Astrocyte (in vitro differentiated cells and primary cell): ENCODE measurements at regions not wholly inside any gene's neighbourhood (a gene's known extent, or its start where the extent isn't known, plus 50 kb on each side); places are given as distances from the start of the nearest gene placed in this dataset.

ENCODE experiments used
- EZH2 ChIP-seq: IDR thresholded peaks from 2 replicates; pipeline ENCODE4 v1.6.1; 2012; ENCODE audit warnings: mild to moderate bottlenecking, low read length, inconsistent platforms; ENCODE audit not compliant: insufficient read depth
- TF ChIP-seq, protein P1 (sequence below): IDR thresholded peaks from 2 replicates; pipeline ENCODE4 v1.5.1; 2011; ENCODE audit warnings: low read depth, mild to moderate bottlenecking, inconsistent platforms, low read length, moderate library complexity; ENCODE audit not compliant: insufficient read depth

DNA sequence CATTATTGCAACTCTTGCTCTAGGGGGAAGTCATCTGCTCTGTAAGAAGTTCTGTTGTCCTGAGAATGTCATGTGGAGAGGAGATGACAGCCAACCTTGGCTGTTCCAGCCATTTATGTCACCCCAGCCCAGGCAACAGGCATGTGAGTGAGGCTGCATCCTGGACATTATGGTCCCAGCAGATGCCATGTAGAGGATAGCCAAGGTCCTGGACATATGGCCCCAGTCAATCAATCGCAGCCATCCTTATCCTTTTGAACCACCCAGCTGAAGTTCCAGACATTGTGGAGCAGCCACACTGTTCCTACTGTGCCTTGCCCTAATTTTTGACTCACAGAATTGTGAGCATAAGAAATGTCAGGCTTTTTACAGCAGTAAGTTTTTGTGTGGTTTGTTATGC is 84.9 kb downstream of the AVPR1A start:
- TF ChIP-seq, protein P1, sequence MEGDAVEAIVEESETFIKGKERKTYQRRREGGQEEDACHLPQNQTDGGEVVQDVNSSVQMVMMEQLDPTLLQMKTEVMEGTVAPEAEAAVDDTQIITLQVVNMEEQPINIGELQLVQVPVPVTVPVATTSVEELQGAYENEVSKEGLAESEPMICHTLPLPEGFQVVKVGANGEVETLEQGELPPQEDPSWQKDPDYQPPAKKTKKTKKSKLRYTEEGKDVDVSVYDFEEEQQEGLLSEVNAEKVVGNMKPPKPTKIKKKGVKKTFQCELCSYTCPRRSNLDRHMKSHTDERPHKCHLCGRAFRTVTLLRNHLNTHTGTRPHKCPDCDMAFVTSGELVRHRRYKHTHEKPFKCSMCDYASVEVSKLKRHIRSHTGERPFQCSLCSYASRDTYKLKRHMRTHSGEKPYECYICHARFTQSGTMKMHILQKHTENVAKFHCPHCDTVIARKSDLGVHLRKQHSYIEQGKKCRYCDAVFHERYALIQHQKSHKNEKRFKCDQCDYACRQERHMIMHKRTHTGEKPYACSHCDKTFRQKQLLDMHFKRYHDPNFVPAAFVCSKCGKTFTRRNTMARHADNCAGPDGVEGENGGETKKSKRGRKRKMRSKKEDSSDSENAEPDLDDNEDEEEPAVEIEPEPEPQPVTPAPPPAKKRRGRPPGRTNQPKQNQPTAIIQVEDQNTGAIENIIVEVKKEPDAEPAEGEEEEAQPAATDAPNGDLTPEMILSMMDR: no peak
- no peak for TF ChIP-seq EZH2
